Activated CD4-positive, alpha-beta T cell treated with anti-CD3 and anti-CD28 coated beads for 48 hours (primary cell): ENCODE measurements at regions not wholly inside any gene's neighbourhood (a gene's known extent, or its start where the extent isn't known, plus 50 kb on each side); places are given as distances from the start of the nearest gene placed in this dataset.

Experiments
- DNase-seq: peaks from one replicate; pipeline ENCODE4 v3.0.0-alpha.2; 2020

DNA sequence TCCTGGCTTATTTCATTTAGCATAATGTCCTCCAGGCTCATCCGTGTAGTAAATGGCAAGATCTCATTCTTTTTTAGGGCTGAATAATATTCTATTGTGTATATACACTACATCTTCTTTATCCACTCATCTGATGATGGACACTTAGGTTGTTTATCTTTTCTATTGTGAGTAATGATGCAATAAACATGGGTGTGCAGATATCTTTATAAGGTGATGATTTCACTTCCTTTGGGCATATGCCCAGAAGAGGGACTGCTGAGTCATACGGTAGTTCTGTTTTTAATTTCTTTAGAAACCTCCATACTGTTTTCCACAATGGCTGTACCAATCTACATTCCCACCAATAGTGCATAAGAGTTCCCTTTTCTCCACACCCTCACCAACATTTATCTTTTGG is 317.6 kb upstream of the CNKSR2 start:
- DNase-seq, result no peak

DNA sequence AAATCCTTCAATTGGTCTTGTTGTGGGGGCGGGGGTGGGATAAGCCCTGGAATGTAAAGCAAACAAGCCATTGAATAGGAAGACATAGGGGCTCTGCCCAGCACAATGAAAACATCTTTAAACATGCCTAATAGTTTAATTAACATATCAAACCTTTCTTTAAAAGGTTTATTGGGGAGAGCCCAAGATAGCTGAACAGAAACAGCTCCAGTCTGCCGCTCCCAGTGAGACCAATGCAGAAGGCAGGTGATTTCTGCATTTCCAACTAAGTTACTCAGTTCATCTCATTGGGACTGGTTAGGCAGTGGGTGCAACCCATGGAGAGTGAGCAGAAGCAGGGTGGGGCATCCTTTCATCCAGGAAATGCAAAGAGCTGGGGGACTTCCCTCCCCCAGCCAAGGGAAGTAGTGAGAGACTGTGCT is 327.2 kb upstream of the CNKSR2 start:
- no peak for DNase-seq

DNA sequence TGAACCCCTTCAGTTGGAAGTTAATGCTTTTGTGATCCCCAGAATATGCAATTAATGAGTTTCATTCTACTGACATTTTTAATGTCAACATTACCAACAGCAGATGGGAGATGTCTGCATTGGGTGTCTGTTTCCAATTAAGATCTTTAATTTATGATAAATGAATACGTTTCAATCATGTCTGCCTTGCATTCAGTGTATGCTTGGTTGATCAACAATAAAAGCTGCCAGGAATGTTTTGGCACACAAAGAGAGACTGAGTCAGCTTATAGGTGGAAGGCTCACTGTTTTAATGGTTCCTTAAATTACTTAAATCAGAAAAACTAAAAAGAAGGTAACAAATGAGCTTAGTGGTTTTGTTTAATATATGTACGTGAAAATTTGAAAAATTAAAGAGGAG is 359.9 kb upstream of the CNKSR2 start:
- DNase-seq, result no peak

DNA sequence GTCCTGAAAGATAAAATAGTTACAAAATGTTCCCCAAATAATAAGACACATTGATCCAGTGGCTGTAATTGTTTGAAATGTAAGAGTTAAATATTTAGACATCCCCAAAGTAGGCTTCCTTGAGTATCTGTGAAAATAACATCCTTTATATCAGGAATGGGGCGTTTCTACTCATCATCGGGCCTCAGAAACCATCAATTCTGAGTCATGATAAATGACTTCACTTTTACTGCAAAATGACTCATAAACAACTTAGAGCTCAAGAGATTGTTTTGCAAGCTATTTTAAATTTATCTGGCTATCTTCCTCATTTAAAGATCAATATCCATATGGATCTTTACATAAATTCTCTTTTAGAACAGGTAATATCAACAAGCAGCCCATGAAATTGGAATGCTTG is 369.4 kb upstream of the CNKSR2 start:
- no peak for DNase-seq

DNA sequence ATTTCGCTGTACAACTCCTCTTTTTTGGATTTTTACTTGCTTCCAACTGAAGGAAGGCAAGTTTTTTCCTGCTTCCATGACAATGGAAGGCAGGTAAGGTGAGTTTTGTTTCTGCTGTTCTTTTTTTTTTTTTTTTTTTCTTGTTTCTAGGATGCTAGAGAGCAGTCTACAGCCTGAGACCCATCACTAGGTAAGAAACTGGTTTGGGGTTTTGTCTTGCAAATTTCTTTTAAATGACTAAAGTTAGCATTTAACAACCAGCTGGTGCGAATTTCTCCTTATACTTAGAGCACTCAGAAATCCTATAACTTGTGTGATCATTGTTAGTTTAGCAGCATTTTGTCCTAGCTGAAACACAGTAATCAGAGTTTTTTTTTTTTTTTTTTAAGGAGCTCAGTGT is 378.4 kb upstream of the CNKSR2 start:
- DNase-seq, result no peak

DNA sequence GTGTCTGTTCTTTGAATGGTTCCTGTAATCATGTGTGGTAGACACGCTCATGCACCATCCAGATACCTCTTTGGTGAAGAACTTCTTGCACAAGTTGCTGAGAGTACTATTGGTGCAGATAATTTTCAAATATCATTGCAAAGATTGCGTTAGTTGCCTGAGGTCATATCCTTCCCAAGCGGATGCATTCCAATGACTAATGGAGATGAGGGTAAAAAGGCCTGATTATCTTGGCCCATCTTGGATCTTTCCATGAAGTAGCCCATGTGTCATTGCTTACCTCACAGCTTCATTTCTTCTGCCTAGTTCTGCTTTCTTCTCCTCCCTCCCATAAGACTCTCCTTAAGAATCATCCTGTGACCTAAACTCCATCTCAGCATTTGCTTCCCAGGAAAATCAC is 384.9 kb upstream of the CNKSR2 start:
- DNase-seq, result no peak

DNA sequence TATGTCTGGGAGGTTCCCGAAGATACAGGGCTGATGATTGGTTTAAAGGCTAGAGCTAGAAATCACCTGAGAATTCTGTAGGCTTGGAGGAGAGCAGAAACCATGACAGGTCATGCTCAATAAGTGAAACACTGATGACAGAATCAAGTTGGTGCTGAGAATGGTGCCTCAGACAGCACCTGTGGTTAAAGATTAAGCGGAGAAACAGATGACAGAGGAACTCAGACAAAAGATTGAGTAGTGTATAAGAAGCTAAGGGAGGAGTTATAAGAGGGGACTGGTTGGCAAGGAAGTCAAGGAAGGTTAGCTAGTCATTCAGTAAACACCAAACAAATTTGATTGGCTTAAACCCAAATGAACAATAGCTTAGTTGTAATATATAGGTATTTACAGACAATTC is 385.4 kb upstream of the CNKSR2 start:
- DNase-seq, result no peak

DNA sequence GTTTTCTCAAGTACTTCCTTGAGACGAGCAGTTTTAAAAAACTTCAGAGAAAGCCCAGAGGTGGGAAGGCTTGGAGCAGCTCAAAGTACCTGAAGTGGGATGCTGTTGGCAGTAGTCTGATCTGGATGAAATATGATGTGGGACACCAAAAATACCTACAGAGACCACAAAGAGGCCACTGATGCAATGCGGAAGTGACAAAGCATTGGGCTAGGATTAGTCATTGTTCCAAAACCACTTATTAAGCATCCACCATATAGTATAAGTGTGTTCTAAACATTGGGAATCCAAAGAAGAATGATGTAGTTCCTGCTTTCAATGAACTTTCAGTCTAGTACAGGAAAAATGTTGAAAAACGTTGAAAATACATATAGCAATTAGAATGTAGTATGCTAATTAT is 386.1 kb upstream of the CNKSR2 start:
- peak; percentile 2 for DNase-seq

DNA sequence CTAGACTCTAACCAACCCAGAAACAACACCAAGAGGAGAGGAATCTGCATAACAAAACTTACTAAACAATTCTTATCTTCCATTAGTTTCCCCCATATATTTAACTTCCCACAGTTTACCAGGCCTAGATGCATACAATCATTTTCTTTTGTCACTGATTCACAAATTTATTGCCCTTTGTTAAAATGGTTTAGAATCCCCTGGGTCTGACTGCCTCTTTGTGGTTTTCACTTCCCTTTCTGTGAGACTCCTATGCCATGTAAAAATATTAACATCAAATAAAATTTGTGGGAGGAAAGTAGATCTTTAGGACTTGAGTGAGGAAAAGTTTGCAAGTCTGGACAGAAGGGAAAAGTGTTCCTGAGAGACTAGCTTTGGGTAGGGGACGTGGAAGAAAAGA is 393.8 kb upstream of the CNKSR2 start:
- no peak for DNase-seq

DNA sequence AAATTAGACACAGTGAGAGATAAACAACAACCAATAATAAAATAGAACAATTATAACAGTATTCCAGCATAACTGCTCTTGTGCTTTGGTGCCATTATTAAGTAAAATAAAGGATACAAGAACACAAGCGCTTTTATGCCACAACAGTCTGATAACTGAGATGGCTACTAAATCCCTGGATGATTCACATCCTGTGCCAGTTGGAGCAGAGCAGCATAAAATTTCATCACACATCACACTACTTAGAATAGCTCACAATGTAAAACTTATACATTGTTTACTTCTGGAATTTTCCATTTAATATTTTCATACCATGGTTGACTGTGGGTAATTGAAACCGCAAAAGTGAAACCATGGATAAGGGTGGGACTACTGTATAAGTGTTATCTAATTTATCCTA is 399.9 kb upstream of the CNKSR2 start:
- DNase-seq, result no peak

DNA sequence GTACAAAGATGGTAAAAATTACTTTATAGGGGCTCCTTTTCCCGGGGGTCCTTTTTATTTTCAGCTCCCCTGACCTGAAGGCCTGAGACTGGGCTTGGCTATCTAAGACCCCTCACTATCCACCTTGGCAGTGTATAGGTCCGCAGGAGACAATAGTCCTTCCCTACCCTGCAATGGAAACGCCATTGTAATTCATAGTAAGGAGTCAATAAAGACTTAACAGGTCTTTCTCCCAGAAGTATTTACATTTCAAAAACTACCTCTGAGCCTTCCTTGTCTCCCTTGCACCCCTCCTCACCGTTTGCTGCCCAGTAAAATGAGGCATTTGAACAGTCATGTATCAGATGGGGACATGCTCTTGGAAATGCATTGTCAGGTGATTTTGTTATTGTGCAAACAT is 401.2 kb upstream of the CNKSR2 start:
- DNase-seq, result no peak

DNA sequence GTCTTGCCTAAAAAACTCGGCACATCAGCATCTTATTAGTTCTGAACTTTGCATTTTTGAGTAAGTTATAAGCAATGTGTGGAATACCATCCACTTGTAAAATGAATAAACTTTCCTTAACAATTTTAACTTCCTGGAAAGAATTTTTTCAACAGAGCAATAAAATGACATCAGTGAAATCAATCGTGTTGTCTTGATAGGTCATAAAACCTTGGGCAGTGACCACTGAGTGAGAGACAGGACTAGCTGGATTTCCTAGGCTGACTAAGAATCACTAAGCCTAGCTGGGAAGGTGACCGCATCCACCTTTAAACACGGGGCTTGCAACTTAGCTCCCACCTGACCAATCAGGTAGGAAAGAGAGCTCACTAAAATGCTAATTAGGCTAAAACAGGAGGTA is 403.0 kb upstream of the CNKSR2 start:
- no peak for DNase-seq

DNA sequence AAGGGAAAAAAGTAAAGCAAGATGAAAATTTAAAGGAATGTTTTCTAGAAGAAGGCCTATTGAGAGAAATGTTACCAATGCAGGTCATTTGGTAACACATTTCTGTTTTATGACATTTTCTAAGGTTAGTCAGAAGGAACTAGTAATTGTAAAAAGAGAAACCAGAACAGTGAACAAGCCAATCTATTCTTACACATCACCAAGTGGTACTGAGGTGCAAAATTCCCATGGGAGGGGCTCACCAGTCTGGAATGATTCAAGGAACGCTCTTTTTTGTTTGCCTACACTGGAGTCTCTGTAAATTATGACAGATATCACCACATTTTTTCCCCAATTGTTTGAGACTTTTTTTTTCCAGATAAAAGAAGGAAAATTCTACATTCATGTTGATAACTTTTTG is 404.7 kb upstream of the CNKSR2 start:
- no peak for DNase-seq

DNA sequence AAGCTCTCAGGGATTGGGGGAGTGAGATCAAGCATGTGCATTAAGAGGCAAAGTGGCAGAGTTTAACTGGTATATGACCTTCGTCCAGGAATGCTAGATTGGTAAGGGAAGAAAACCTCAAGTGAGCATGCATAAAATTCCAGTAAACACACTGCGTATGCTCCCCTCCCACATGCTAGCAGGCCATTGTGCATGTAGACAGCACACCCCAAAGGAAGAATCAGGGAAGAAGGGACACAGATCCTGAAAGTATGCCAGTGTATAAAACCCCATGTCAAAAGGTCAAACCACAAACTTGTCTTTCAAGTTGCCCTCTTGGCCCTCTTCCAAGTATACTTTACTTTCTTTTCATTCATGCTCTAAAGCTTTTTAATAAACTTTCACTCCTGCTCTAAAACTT is 405.2 kb upstream of the CNKSR2 start:
- no peak for DNase-seq

DNA sequence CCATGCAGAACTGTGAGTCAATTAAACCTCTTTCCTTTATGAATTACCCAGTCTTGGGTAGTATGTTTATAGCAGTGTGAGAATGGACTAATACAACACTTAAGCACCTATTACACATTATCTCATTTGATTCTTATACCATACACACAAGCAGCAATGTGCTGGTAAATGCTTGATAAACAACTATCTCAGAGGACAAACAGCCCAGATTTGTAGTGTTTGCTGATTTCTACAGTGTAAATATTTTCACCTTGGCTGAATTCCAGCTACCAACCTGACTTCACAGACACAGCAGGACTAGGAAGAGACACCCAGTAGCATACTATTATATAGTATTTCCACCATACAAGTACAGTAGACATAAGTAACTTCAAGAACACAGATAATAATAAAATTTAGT is 406.5 kb upstream of the CNKSR2 start:
- DNase-seq, result no peak

DNA sequence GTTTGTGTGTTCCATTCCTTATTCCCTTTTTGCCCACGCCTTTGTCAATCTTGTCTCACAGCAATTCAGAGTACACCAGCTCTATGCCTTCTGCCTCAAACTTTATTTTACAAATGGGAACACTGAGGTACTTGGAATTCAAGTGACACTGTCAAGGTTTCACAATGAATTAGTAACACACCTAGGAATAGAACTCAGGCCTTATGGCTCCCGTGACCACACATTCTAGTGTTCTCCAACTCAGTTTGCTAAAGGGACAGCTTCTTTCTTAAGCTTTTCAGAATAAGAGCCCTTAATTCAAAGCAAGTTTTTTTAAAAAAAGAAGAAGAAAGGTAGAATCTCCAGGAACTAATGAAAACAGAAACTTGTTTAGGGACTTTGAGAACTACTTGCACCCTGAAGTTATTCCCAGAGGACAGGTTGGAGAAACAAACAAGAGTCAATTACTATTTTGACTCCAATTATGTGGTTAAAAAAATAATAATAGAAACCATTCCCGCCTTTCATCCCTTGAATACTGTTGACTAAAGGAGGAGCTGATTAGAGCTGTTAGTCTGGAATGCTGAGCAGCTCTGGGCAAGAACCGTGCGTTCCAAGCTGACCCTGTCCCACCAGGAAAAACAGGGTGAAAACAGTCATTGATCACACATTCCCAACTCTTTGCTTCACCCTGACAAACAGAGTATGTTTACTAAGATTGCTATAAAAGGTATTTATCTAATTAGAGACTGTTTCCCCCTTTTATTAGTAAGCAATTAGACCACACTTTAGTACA is 408.8 kb upstream of the CNKSR2 start:
- DNase-seq, result no peak

DNA sequence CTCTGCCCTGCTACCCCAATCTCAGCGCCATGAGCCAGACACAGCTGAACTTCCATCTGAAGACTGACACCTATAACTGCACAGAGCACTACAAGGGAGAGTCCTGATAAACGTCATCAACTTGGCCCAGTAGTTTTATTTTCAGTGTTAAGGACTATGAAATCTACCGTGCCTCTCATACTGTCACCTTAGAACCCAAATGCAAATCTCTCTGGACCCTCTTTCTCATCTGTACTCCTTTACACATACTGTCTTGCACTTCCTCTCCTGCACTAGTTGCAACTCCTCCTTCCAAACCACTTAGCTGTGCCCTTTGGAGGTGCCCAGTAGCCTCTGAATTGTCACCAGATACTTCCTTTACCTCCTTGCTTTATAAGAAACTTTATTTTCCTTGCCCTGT is 420.2 kb upstream of the CNKSR2 start:
- no peak for DNase-seq

DNA sequence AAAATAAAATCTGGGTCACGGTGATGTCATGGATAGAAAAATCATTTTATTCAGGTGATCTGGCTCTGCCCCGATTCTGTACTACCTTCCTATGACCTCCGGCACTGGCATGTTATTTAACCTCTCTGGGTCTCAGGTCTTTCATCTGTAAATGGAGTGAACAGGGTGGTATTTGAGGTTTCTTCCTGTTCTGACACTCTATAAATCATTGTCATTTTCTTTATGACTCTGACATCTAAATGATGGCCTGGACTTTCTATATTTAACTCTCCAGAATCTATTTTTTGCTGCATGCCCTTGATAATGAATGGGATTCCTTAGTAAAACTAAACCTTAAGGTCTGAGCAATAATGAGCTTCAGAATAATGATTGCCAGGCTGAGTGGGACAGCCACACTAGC is 422.0 kb upstream of the CNKSR2 start:
- no peak for DNase-seq

DNA sequence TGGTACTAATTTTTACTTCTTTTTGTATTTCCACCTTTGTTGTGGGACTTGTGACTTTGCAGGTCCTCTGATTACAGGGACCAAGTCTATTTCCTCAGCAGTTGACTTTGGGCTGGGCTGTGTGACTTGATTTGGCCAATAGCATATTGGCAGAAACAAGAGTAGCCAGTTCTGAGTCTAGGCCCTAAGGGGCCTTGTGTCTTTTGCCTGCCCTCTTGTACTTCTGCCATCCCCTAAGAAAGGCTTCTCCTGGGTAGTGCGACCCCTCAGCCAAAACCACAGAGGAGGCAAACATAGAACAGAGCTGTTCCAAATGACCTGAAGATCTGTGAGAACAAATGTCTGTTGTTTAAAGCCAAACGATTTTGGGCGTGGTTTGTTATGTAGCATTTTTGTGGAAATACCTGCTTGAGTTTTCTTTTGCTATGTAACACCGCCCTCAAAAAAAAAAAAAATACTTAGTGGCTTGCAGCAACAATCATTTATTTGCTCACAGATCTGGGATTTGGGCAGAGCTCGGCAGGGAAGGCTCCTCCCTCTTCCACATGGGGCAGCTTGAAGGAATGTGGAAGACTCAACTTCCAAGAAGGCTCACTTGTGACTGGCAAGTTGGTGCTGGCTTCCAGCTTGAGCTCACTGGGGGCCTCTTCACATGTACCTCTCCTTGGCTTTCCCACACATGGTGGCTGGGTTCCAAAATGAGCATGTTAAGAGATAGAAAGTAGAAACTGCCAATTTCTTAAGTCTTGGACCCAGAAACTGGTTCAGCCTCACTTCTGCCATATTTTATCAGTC is 423.0 kb upstream of the CNKSR2 start:
- no peak for DNase-seq

DNA sequence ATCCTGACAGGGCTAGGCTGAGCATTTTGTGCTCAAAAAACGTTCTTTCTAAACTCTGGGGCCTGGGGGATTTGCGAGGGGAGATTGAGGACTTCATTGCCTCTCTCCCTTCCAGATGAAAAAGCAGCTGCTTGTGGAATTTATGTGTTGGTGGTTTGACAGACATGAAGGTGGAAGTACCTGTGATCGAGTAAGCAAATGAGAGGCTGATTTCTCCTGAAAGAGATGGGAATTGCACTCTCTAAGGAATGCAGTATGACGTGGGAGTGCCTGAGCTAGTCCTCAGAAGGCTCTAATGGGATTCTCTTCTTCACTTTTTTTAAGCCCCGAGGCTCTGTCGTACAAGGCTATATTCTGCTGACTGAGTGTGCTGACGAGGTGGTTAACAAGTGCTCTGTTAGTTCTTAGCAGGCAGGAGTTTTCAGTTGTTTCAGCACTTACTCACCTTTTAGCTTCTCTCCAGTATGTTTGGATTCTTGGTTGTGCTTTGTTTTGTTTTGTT is 426.8 kb upstream of the CNKSR2 start:
- no peak for DNase-seq

DNA sequence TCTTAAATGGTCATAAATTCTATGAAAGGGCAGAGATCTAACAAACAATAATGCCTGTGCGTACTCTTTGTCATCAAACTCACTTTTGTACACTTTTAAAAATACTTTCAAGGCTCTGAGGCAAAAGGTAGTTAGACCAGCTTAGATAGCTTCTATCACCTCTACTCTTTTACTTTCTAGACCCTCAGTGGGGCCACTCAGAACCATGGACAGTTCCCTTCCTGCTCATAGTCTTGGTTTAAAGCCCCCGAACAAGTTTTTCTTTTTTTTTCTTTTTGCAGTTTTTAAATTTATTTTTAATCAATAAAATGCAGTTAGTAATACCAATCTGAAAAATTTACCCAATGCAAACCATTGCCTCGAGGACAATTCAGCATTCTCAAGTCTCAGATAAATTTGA is 460.5 kb upstream of the CNKSR2 start:
- DNase-seq, result no peak

DNA sequence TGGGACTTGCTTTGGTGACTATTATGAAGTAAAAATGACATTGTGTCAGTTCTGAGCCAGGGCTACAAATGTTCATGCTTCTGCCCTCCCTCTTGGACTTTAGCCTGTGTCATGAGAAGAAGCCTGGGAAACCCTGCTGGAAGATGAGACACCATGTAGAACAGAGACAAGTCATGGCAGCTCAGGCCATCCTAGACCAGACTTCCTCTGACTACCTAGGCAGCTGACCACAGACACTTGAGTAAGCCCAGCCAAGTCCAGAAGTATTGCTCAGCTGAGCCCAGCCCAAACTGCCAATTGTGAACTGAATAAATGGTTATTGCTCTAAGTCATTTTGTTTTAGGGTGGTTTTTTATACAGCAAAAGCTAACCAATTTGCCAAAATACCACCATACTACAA is 467.6 kb upstream of the CNKSR2 start:
- no peak for DNase-seq

DNA sequence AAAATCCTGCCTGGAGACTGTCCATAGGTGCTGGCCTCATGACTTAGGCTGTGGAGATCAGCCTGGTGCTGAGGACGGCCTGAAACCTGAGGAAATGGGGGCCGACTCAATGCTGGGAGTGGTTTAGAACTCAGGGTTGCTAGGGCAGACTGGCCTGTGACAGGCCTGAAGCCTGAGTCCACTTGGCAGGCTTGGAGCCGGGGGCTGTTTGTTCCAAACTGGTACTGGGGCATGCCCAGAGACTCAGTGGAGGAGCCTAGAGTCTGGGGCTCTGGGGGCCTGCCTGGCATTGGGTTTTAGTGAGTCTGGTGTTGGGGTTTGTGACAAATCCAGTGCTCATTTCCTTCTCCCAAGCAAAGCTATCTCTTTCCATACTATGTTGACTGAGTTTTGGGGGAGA is 489.7 kb upstream of the CNKSR2 start:
- DNase-seq, result no peak

DNA sequence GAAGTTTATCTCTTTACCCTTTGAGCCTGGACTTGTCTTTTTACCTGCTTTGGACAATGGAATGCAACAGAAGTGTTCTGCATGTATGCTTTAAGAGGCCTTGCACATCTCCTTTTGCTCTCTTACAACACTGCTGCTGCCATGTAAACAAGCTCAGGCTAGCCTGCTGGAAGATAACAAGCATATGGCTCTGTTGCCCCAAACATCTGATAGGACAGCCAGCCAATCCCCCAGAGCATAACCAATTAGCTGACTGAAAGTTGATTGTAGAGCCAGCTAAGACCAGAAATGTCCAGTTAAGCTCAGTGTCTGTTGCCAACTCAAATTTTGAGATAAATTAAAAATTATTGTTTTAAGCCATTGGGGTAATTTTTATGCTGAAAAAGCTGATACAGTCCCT is 510.6 kb upstream of the CNKSR2 start:
- DNase-seq, result no peak

DNA sequence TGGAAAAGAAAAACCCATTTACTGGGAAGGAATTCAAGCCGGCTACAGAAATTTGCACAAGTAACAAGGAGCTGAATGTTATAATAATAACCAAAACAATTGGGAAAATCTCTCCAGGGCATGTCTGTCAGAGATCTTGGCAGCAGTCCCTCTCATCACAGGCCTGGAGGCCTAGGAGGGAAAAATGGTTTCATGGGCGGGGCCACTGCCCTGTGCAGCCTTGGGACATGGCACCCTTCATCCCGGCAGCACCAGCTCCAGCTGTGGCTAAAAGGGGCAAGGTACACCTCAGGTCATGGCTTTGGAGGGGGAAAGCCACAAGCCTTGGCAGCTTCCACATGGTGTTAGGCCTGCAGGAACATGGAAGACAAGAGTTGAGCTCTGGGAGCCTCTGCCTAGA is 513.1 kb upstream of the CNKSR2 start:
- no peak for DNase-seq
